Activated CD8-positive, alpha-beta memory T cell treated with anti-CD3 and anti-CD28 coated beads, Interleukin-2, amount 50 U/mL, for 1 hour (primary cell): ENCODE measurements at regions not wholly inside any gene's neighbourhood (a gene's known extent, or its start where the extent isn't known, plus 50 kb on each side); places are given as distances from the start of the nearest gene placed in this dataset.

Source experiments
- DNase-seq: peaks from one replicate; pipeline ENCODE4 v3.0.0-alpha.2; 2020; ENCODE audit errors: extremely low read depth

- DNase-seq, result no peak
These were observed 991.8 kb upstream of the PHF14 start for GRCh38 chr7:9981742-9982349.

GRCh38 chr7:9983048-9983447 is 990.6 kb upstream of the PHF14 start:
- DNase-seq, result no peak

GRCh38 chr7:10015687-10016086 is 958.0 kb upstream of the PHF14 start:
- DNase-seq, result no peak

- no peak for DNase-seq
These were observed 951.2 kb upstream of the PHF14 start for GRCh38 chr7:10022480-10022879.

GRCh38 chr7:10022957-10023356 is 950.7 kb upstream of the PHF14 start:
- no peak for DNase-seq

- no peak for DNase-seq
These were observed 938.7 kb upstream of the PHF14 start for GRCh38 chr7:10034843-10035556.

GRCh38 chr7:10036693-10037092 is 937.0 kb upstream of the PHF14 start:
- no peak for DNase-seq

GRCh38 chr7:10038351-10038750 is 935.3 kb upstream of the PHF14 start:
- DNase-seq, result no peak

- no peak for DNase-seq
These were observed 933.0 kb upstream of the PHF14 start for GRCh38 chr7:10040674-10041073.

- no peak for DNase-seq
These were observed 902.8 kb upstream of the PHF14 start for GRCh38 chr7:10070899-10071298.

- DNase-seq, result no peak
These were observed 897.8 kb upstream of the PHF14 start for GRCh38 chr7:10075866-10076265.

- DNase-seq, result no peak
These were observed 896.9 kb upstream of the PHF14 start for GRCh38 chr7:10076660-10077300.

- DNase-seq, result no peak
These were observed 894.1 kb upstream of the PHF14 start for GRCh38 chr7:10079572-10079971.

- no peak for DNase-seq
These were observed 890.8 kb upstream of the PHF14 start for GRCh38 chr7:10082896-10083295.

GRCh38 chr7:10083766-10084165 is 889.9 kb upstream of the PHF14 start:
- no peak for DNase-seq

- DNase-seq, result no peak
These were observed 888.4 kb upstream of the PHF14 start for GRCh38 chr7:10085231-10085630.

- no peak for DNase-seq
These were observed 873.1 kb upstream of the PHF14 start for GRCh38 chr7:10100572-10100971.

GRCh38 chr7:10101351-10101750 is 872.3 kb upstream of the PHF14 start:
- DNase-seq, result no peak

- no peak for DNase-seq
These were observed 869.4 kb upstream of the PHF14 start for GRCh38 chr7:10104292-10104691.

- DNase-seq, result no peak
These were observed 867.1 kb upstream of the PHF14 start for GRCh38 chr7:10106609-10107008.

- DNase-seq, result no peak
These were observed 857.2 kb upstream of the PHF14 start for GRCh38 chr7:10116511-10116910.

- no peak for DNase-seq
These were observed 855.9 kb upstream of the PHF14 start for GRCh38 chr7:10117815-10118214.

- DNase-seq, result no peak
These were observed 852.7 kb upstream of the PHF14 start for GRCh38 chr7:10120936-10121335.
